GM23338 (cell line): ENCODE measurements at regions not wholly inside any gene's neighbourhood (a gene's known extent, or its start where the extent isn't known, plus 50 kb on each side); places are given as distances from the start of the nearest gene placed in this dataset.

ENCODE experiments used
- ATAC-seq: fragments of 200-7000 bp; cut with Tn5 transposase; 3 replicates; pipeline ENCODE4 v1.9.1; 2020
- DNase-seq: peaks from one replicate; pipeline ENCODE4 v3.0.0-alpha.2; 2015; ENCODE audit warnings: low spot score
- H2AFZ ChIP-seq: fragments of 200-600 bp; sonication (generic); 2 replicates; pipeline ENCODE4 v1.8.0; 2016; ENCODE audit warnings: antibody characterized with exemption, mild to moderate bottlenecking, moderate library complexity
- H3F3A ChIP-seq: fragments of 200-600 bp; sonication (generic); replicated peaks from 2 replicates; pipeline ENCODE4 v1.8.0; 2017; ENCODE audit warnings: antibody characterized with exemption, mixed run types, low read depth
- H3K27ac ChIP-seq: fragments of 200-600 bp; sonication (generic); 2 replicates; pipeline ENCODE4 v1.6.1; 2016; ENCODE audit warnings: low read depth
- H3K27me3 ChIP-seq: fragments of 200-600 bp; sonication (generic); 2 replicates; pipeline ENCODE4 v1.8.0; 2016; ENCODE audit warnings: mild to moderate bottlenecking, mixed run types, moderate library complexity; ENCODE audit not compliant: insufficient read depth
- H3K36me3 ChIP-seq: fragments of 200-600 bp; sonication (generic); 2 replicates; pipeline ENCODE4 v1.8.0; 2016; ENCODE audit warnings: mild to moderate bottlenecking; ENCODE audit not compliant: insufficient read depth
- H3K4me1 ChIP-seq: fragments of 200-600 bp; sonication (generic); 2 replicates; pipeline ENCODE4 v1.8.0; 2016; ENCODE audit warnings: mild to moderate bottlenecking, moderate library complexity; ENCODE audit not compliant: insufficient read depth
- H3K4me2 ChIP-seq: fragments of 200-600 bp; sonication (generic); 2 replicates; pipeline ENCODE4 v1.7.1; 2017; ENCODE audit warnings: mixed run types
- H3K4me3 ChIP-seq: fragments of 200-600 bp; sonication (generic); 2 replicates; pipeline ENCODE4 v1.6.1; 2016; ENCODE audit warnings: mixed run types
- H3K79me2 ChIP-seq: fragments of 200-600 bp; sonication (generic); replicated peaks from 2 replicates; pipeline ENCODE4 v1.8.0; 2017; ENCODE audit warnings: mild to moderate bottlenecking; ENCODE audit not compliant: insufficient read depth
- H3K9me2 ChIP-seq: fragments of 200-600 bp; sonication (generic); 2 replicates; pipeline ENCODE4 v1.8.0; 2017; ENCODE audit not compliant: insufficient read depth
- H4K20me1 ChIP-seq: fragments of 200-600 bp; sonication (generic); replicated peaks from 2 replicates; pipeline ENCODE4 v1.8.0; 2017; ENCODE audit warnings: mild to moderate bottlenecking; ENCODE audit not compliant: insufficient read depth
- H3K27ac Mint-ChIP-seq: 2 replicates; pipeline ENCODE4 v1.8.0; 2020; ENCODE audit warnings: inconsistent platforms, mild to moderate bottlenecking, moderate library complexity, mixed read lengths
- H3K27me3 Mint-ChIP-seq: 3 replicates; pipeline ENCODE4 v1.8.0; 2022; ENCODE audit warnings: low read depth, mild to moderate bottlenecking, moderate library complexity, mixed read lengths, inconsistent platforms; ENCODE audit not compliant: insufficient read depth, poor library complexity
- H3K36me3 Mint-ChIP-seq: 3 replicates; pipeline ENCODE4 v1.8.0; 2021; ENCODE audit warnings: low read depth, mild to moderate bottlenecking, inconsistent platforms, moderate library complexity, mixed read lengths
- H3K4me1 Mint-ChIP-seq: 3 replicates; pipeline ENCODE4 v1.8.0; 2020; ENCODE audit warnings: mild to moderate bottlenecking, inconsistent platforms, mixed read lengths
- H3K4me3 Mint-ChIP-seq: 3 replicates; pipeline ENCODE4 v1.8.0; 2021; ENCODE audit warnings: moderate library complexity, mild to moderate bottlenecking, inconsistent platforms, mixed read lengths
- H3K9me3 Mint-ChIP-seq: 3 replicates; pipeline ENCODE4 v1.8.0; 2020; ENCODE audit warnings: moderate library complexity, mild to moderate bottlenecking, inconsistent platforms, mixed read lengths
- CREB1 ChIP-seq: fragments of 250-450 bp; sonication (Bioruptor Pico); IDR thresholded peaks from 2 replicates; pipeline ENCODE4 v1.5.0; 2020; ENCODE audit warnings: low read depth, mild to moderate bottlenecking, moderate library complexity
- CTCF ChIP-seq, 2 experiments: fragments of 200-600 bp in 1 of 2; sonication (generic) in 1 of 2; conservative IDR thresholded peaks; 2 replicates each; pipeline versions ENCODE4 v1.5.1 to v1.6.1; 2016 to 2017; ENCODE audit warnings: antibody characterized with exemption in 2 of 2, low read depth in 2 of 2, mild to moderate bottlenecking in 2 of 2, moderate library complexity in 1 of 2
- ETS1 ChIP-seq: IDR thresholded peaks from 2 replicates; pipeline ENCODE4 v1.6.1; 2016; ENCODE audit warnings: antibody characterized with exemption
- EZH2 ChIP-seq: fragments of 200-600 bp; sonication (generic); IDR thresholded peaks from one replicate; pipeline ENCODE4 v1.8.0; 2017; ENCODE audit warnings: antibody characterized with exemption, mild to moderate bottlenecking, low read depth; ENCODE audit not compliant: unreplicated experiment
- EZH2phosphoT487 ChIP-seq: fragments of 200-600 bp; sonication (generic); IDR thresholded peaks from one replicate; pipeline ENCODE4 v1.8.1; 2018; ENCODE audit warnings: antibody characterized with exemption; ENCODE audit not compliant: unreplicated experiment
- JUNB ChIP-seq: IDR thresholded peaks from one replicate; pipeline ENCODE4 v1.6.1; 2016; ENCODE audit warnings: antibody characterized with exemption; ENCODE audit not compliant: unreplicated experiment
- NANOG ChIP-seq: IDR thresholded peaks from 2 replicates; pipeline ENCODE4 v1.6.1; 2016; ENCODE audit warnings: antibody characterized with exemption, borderline replicate concordance
- POLR2AphosphoS5 ChIP-seq: IDR thresholded peaks from 2 replicates; pipeline ENCODE4 v1.6.1; 2016; ENCODE audit warnings: antibody characterized with exemption, low read depth
- REST ChIP-seq: IDR thresholded peaks from one replicate; pipeline ENCODE4 v1.6.1; 2018; ENCODE audit warnings: antibody characterized with exemption; ENCODE audit not compliant: unreplicated experiment
- STAT1 ChIP-seq: IDR thresholded peaks from one replicate; pipeline ENCODE4 v1.6.1; 2016; ENCODE audit warnings: antibody characterized with exemption; ENCODE audit not compliant: unreplicated experiment
- ZNF114 ChIP-seq: fragments of 250-450 bp; sonication (Bioruptor Pico); IDR thresholded peaks from 2 replicates; pipeline ENCODE4 v1.5.0; 2020; ENCODE audit warnings: mild to moderate bottlenecking, moderate library complexity
- ZNF331 ChIP-seq: fragments of 250-450 bp; sonication (Bioruptor Pico); IDR thresholded peaks from 2 replicates; pipeline ENCODE4 v1.5.0; 2020; ENCODE audit warnings: low read depth, mild to moderate bottlenecking, moderate library complexity
- ZNF462 ChIP-seq: fragments of 250-450 bp; sonication (Bioruptor Pico); IDR thresholded peaks from 2 replicates; pipeline ENCODE4 v1.5.0; 2020; ENCODE audit warnings: mild to moderate bottlenecking, moderate library complexity

- Mint-ChIP-seq H3K9me3 (peaks cover 88% of the 10 kb centered on the region), H3K36me3 (peaks cover 2% of the 10 kb centered on the region; the same call in 1 of the 3 replicates), H3K4me3 (no peak overlapping the region), H3K27me3 (peaks cover 2% of the 10 kb centered on the region), H3K4me1 (no peaks in the 10 kb centered on the region), H3K27ac (no peak overlapping the region)
- no peaks in the 10 kb centered on the region for H3K36me3 ChIP-seq
- no peaks in the 10 kb centered on the region for H3K4me1 ChIP-seq
- no peak overlapping the region for H3K4me3 ChIP-seq
- no peaks in the 10 kb centered on the region for H3K79me2 ChIP-seq
- H3K27me3 ChIP-seq: no peaks in the 10 kb centered on the region
- H3K9me2 ChIP-seq: no peaks in the 10 kb centered on the region
- H3K27ac ChIP-seq: no peak overlapping the region
- no peaks in the 10 kb centered on the region for H4K20me1 ChIP-seq
- no peak for TF ChIP-seq CTCF (conservative IDR thresholded peaks at IDR 0.05; ENCODE audit: low read depth in 2 of 2)
- no peak for TF ChIP-seq EZH2phosphoT487
- TF ChIP-seq CREB1 (CRISPR knock-in tag): no peak
- TF ChIP-seq ETS1: no peak
- TF ChIP-seq ZNF114: no peak
- TF ChIP-seq ZNF462 (CRISPR knock-in tag): no peak
- no peak for TF ChIP-seq JUNB
- TF ChIP-seq ZNF331: no peak
- no peak for TF ChIP-seq NANOG
- TF ChIP-seq EZH2: no peak
- no peak for TF ChIP-seq POLR2AphosphoS5
- TF ChIP-seq REST: no peak
- TF ChIP-seq STAT1: no peak
- DNase-seq (no peak), ATAC-seq (no peak)
- H2AFZ ChIP-seq: no peak overlapping the region
- H3F3A ChIP-seq: no peaks in the 10 kb centered on the region
- H3K4me2 ChIP-seq: no peak overlapping the region
These were observed 323.8 kb downstream of the RPS4Y2 start for GRCh38 chrY:21079670-21080069.
